Vagina (tissue), 2 donors: ENCODE measurements at regions not wholly inside any gene's neighbourhood (a gene's known extent, or its start where the extent isn't known, plus 50 kb on each side); places are given as distances from the start of the nearest gene placed in this dataset.

Experiments
- DNase-seq, 2 donors: peaks; one replicate each; pipeline ENCODE4 v3.0.0-alpha.2; 2017; ENCODE audit errors: extremely low spot score in 2 of 2
- H3K27ac ChIP-seq: fragments of 200-600 bp; sonication (generic); one replicate; pipeline ENCODE4 v1.5.1; 2019
- H3K27me3 ChIP-seq: fragments of 200-600 bp; sonication (generic); one replicate; pipeline ENCODE4 v1.5.1; 2019
- H3K36me3 ChIP-seq, 2 donors: fragments of 200-600 bp; sonication (generic); one replicate each; pipeline ENCODE4 v1.5.1; 2017 to 2019
- H3K4me1 ChIP-seq: fragments of 200-600 bp; sonication (generic); one replicate; pipeline ENCODE4 v1.5.1; 2019
- H3K4me3 ChIP-seq, 2 donors: fragments of 200-600 bp; sonication (generic); 1 replicate in 1 of 2; 2 replicates in 1 of 2; pipeline ENCODE4 v1.5.1; 2016 to 2019
- H3K9me3 ChIP-seq: fragments of 200-600 bp; sonication (generic); one replicate; pipeline ENCODE4 v1.5.1; 2019
- POLR2A ChIP-seq, 2 donors: fragments of 450-650 bp; IDR thresholded peaks; one replicate each; pipeline ENCODE4 v1.6.1; 2017; ENCODE audit warnings: antibody characterized with exemption in 2 of 2, mild to moderate bottlenecking in 2 of 2, moderate library complexity in 2 of 2
- POLR2AphosphoS5 ChIP-seq, 2 donors: sonication (generic); formaldehyde crosslinking; IDR thresholded peaks; one replicate each; pipeline ENCODE4 v1.9.0; 2017; ENCODE audit warnings: antibody characterized with exemption in 2 of 2, mild to moderate bottlenecking in 2 of 2, low read depth in 1 of 2; ENCODE audit not compliant: insufficient read depth in 1 of 2
- intact Hi-C: fragments of 100-400 bp; cut with DNase I; formaldehyde crosslinking; loops from one replicate; pipeline ENCODE4 v1.15.1; 2023
- TF ChIP-seq, protein P1 (sequence below), 3 experiments: fragments of 450-650 bp in 2 of 3; fragments of 200-600 bp in 1 of 3; sonication (generic) in 1 of 3; IDR thresholded peaks; one replicate each; pipeline ENCODE4 v1.5.1; 2017 to 2019; ENCODE audit warnings: antibody characterized with exemption in 3 of 3, mild to moderate bottlenecking in 2 of 3, moderate library complexity in 2 of 3

GRCh38 chr20:52465991-52466390 is 274.4 kb upstream of the ZFP64 start:
- Histone ChIP-seq H3K9me3 (no peaks in the 10 kb centered on the region), H3K27me3 (no peaks in the 10 kb centered on the region), H3K4me3 (no peak overlapping the region), H3K4me1 (no peaks in the 10 kb centered on the region), H3K36me3 (no peaks in the 10 kb centered on the region), H3K27ac (no peak overlapping the region)
- intact Hi-C loops: no loop called here
- TF ChIP-seq POLR2AphosphoS5 (IDR thresholded peaks at IDR 0.05; ENCODE audit: insufficient read depth in 1 of 2, low read depth in 1 of 2): no peak
- TF ChIP-seq, protein P1, sequence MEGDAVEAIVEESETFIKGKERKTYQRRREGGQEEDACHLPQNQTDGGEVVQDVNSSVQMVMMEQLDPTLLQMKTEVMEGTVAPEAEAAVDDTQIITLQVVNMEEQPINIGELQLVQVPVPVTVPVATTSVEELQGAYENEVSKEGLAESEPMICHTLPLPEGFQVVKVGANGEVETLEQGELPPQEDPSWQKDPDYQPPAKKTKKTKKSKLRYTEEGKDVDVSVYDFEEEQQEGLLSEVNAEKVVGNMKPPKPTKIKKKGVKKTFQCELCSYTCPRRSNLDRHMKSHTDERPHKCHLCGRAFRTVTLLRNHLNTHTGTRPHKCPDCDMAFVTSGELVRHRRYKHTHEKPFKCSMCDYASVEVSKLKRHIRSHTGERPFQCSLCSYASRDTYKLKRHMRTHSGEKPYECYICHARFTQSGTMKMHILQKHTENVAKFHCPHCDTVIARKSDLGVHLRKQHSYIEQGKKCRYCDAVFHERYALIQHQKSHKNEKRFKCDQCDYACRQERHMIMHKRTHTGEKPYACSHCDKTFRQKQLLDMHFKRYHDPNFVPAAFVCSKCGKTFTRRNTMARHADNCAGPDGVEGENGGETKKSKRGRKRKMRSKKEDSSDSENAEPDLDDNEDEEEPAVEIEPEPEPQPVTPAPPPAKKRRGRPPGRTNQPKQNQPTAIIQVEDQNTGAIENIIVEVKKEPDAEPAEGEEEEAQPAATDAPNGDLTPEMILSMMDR (IDR thresholded peaks at IDR 0.05): no peak
- TF ChIP-seq POLR2A (IDR thresholded peaks at IDR 0.05): no peak
- no peak for DNase-seq

- no peaks in the 10 kb centered on the region for H3K4me1 ChIP-seq
- H3K4me3 ChIP-seq: no peak overlapping the region
- H3K36me3 ChIP-seq: no peaks in the 10 kb centered on the region
- no peak for DNase-seq
- no peaks in the 10 kb centered on the region for H3K27me3 ChIP-seq
- intact Hi-C loops: no loop called here
- TF ChIP-seq POLR2A (IDR thresholded peaks at IDR 0.05) (no peak), POLR2AphosphoS5 (IDR thresholded peaks at IDR 0.05; ENCODE audit: insufficient read depth in 1 of 2, low read depth in 1 of 2) (no peak)
- TF ChIP-seq, protein P1 (IDR thresholded peaks at IDR 0.05): no peak
- no peak overlapping the region for H3K27ac ChIP-seq
- no peaks in the 10 kb centered on the region for H3K9me3 ChIP-seq
Observed at GRCh38 chr20:52461582-52461981, 270.0 kb upstream of the ZFP64 start.

- Histone ChIP-seq H3K4me1 (no peaks in the 10 kb centered on the region), H3K4me3 (no peak overlapping the region), H3K36me3 (no peaks in the 10 kb centered on the region), H3K27me3 (no peaks in the 10 kb centered on the region), H3K27ac (no peak overlapping the region), H3K9me3 (no peaks in the 10 kb centered on the region)
- intact Hi-C loops: no loop called here
- DNase-seq: no peak
- no peak for TF ChIP-seq POLR2A (IDR thresholded peaks at IDR 0.05)
- TF ChIP-seq POLR2AphosphoS5 (IDR thresholded peaks at IDR 0.05; ENCODE audit: insufficient read depth in 1 of 2, low read depth in 1 of 2): no peak
- TF ChIP-seq, protein P1 (IDR thresholded peaks at IDR 0.05): no peak
Observed at GRCh38 chr20:52459150-52459549, 267.6 kb upstream of the ZFP64 start.

GRCh38 chr20:52457826-52458225 is 266.2 kb upstream of the ZFP64 start:
- Histone ChIP-seq H3K27ac (no peak overlapping the region), H3K9me3 (no peaks in the 10 kb centered on the region), H3K4me1 (no peaks in the 10 kb centered on the region), H3K27me3 (no peaks in the 10 kb centered on the region), H3K36me3 (no peaks in the 10 kb centered on the region), H3K4me3 (no peak overlapping the region)
- DNase-seq: no peak
- intact Hi-C loops: no loop called here
- TF ChIP-seq POLR2A (IDR thresholded peaks at IDR 0.05) (no peak), POLR2AphosphoS5 (IDR thresholded peaks at IDR 0.05; ENCODE audit: insufficient read depth in 1 of 2, low read depth in 1 of 2) (no peak)
- TF ChIP-seq, protein P1 (IDR thresholded peaks at IDR 0.05): no peak

DNA sequence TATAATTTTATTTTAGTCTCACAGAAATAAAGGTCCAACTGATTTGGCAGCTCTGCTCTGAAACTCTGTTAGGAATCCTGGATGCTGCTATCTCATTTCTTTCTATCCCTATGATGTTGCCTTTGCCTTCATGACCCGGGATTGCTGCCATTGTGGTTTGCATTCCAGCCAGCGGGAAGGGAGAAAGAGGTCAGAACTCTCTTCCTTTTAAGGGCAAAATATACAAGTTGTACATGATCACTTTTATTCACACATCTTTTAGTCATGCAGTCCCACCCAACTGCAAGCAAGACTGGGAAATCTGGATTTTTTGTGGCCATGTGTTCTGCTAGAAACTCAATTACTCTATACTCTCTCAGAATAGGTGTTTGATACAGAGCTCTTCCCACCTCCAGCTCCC is 263.1 kb upstream of the ZFP64 start:
- no peak overlapping the region for H3K27ac ChIP-seq
- H3K36me3 ChIP-seq: no peaks in the 10 kb centered on the region
- no peaks in the 10 kb centered on the region for H3K9me3 ChIP-seq
- TF ChIP-seq, protein P1 (IDR thresholded peaks at IDR 0.05): no peak
- TF ChIP-seq POLR2AphosphoS5 (IDR thresholded peaks at IDR 0.05; ENCODE audit: insufficient read depth in 1 of 2, low read depth in 1 of 2): no peak
- TF ChIP-seq POLR2A (IDR thresholded peaks at IDR 0.05): no peak
- no peak overlapping the region for H3K4me3 ChIP-seq
- intact Hi-C loops: no loop called here
- H3K4me1 ChIP-seq: no peaks in the 10 kb centered on the region
- DNase-seq: no peak
- H3K27me3 ChIP-seq: no peaks in the 10 kb centered on the region
